A549 (cell line): ENCODE measurements at regions not wholly inside any gene's neighbourhood (a gene's known extent, or its start where the extent isn't known, plus 50 kb on each side); places are given as distances from the start of the nearest gene placed in this dataset.

Source experiments
- EP300 ChIP-seq, 2 experiments: fragments of >200 bp; sonication (Bioruptor Twin); formaldehyde crosslinking; IDR thresholded peaks; 2 replicates in 1 of 2; 3 replicates in 1 of 2; pipeline ENCODE4 v1.6.1; 2016 to 2017
- MAX ChIP-seq: IDR thresholded peaks from 2 replicates; pipeline ENCODE4 v1.6.1; 2012
- POLR2A ChIP-seq: IDR thresholded peaks from 2 replicates; pipeline ENCODE4 v1.6.1; 2012; ENCODE audit warnings: mild to moderate bottlenecking, low read length
- RNF2 ChIP-seq: fragments of 200-600 bp; sonication (generic); IDR thresholded peaks from 2 replicates; pipeline ENCODE4 v1.6.1; 2016; ENCODE audit warnings: low read depth, mild to moderate bottlenecking, antibody characterized with exemption, moderate library complexity, borderline replicate concordance
- SMC3 ChIP-seq: fragments of >200 bp; sonication (Bioruptor Twin); formaldehyde crosslinking; IDR thresholded peaks from 3 replicates; pipeline ENCODE4 v1.6.1; 2018; ENCODE audit warnings: inconsistent platforms
- ZFP36 ChIP-seq: fragments of 450-650 bp; IDR thresholded peaks from 2 replicates; pipeline ENCODE4 v1.6.1; 2014; ENCODE audit warnings: borderline replicate concordance; ENCODE audit not compliant: partially characterized antibody
- TF ChIP-seq, protein P1 (sequence below): fragments of >200 bp; sonication (Bioruptor Twin); formaldehyde crosslinking; IDR thresholded peaks from 3 replicates; pipeline ENCODE4 v1.5.1; 2016
- TF ChIP-seq, protein P2 (sequence below): fragments of 250-450 bp; sonication (Bioruptor Pico); IDR thresholded peaks from 2 replicates; pipeline ENCODE4 v1.5.0; 2020; ENCODE audit warnings: low read depth, mild to moderate bottlenecking, moderate library complexity
- TF ChIP-seq, protein P3 (sequence below): fragments of 200-600 bp; sonication (generic); IDR thresholded peaks from 2 replicates; pipeline ENCODE4 v1.6.1; 2016; ENCODE audit warnings: antibody characterized with exemption, mild to moderate bottlenecking, moderate library complexity

DNA sequence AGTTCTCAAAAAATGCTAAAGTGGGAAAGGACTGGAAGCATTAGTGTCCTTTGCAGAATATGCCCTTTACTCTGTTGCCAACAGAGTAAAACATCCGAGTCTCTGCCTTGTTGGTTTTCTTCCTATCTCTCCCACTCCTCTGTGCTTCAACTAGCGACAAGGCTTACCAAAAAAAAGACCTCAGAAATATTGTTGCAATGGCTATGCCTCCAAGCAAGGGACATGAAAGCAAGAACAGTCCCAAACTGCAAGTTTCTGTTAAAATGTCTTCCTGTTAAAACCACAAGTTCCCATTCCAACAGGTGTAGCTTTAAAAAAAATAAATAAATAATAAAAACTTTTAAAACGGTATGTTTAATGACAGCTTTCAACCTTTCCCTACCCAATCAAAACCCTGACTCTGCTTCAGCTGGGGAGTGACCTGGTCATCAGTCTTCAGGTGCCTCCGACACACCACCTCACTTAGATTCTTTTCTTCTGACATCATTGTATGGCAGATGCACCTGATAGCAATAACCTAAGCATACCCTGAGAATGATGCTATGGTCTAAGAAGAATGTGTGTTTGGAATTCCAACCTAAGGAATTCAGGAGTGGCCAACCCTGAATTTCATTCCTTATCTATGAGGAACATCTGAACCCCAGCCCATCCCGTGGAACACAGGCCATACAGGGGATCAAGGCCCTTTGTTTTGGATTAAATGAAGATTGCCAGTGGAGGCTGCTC lies 81.0 kb downstream of the RPS29 start:
- TF ChIP-seq, protein P1, sequence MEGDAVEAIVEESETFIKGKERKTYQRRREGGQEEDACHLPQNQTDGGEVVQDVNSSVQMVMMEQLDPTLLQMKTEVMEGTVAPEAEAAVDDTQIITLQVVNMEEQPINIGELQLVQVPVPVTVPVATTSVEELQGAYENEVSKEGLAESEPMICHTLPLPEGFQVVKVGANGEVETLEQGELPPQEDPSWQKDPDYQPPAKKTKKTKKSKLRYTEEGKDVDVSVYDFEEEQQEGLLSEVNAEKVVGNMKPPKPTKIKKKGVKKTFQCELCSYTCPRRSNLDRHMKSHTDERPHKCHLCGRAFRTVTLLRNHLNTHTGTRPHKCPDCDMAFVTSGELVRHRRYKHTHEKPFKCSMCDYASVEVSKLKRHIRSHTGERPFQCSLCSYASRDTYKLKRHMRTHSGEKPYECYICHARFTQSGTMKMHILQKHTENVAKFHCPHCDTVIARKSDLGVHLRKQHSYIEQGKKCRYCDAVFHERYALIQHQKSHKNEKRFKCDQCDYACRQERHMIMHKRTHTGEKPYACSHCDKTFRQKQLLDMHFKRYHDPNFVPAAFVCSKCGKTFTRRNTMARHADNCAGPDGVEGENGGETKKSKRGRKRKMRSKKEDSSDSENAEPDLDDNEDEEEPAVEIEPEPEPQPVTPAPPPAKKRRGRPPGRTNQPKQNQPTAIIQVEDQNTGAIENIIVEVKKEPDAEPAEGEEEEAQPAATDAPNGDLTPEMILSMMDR = no peak
- TF ChIP-seq, protein P2, sequence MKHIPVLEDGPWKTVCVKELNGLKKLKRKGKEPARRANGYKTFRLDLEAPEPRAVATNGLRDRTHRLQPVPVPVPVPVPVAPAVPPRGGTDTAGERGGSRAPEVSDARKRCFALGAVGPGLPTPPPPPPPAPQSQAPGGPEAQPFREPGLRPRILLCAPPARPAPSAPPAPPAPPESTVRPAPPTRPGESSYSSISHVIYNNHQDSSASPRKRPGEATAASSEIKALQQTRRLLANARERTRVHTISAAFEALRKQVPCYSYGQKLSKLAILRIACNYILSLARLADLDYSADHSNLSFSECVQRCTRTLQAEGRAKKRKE (CRISPR knock-in tag) = no peak
- TF ChIP-seq RNF2 (no peak), POLR2A (no peak), EP300 (IDR thresholded peaks at IDR 0.05) (no peak), MAX (no peak), SMC3 (no peak), ZFP36 (no peak)
- TF ChIP-seq, protein P3, sequence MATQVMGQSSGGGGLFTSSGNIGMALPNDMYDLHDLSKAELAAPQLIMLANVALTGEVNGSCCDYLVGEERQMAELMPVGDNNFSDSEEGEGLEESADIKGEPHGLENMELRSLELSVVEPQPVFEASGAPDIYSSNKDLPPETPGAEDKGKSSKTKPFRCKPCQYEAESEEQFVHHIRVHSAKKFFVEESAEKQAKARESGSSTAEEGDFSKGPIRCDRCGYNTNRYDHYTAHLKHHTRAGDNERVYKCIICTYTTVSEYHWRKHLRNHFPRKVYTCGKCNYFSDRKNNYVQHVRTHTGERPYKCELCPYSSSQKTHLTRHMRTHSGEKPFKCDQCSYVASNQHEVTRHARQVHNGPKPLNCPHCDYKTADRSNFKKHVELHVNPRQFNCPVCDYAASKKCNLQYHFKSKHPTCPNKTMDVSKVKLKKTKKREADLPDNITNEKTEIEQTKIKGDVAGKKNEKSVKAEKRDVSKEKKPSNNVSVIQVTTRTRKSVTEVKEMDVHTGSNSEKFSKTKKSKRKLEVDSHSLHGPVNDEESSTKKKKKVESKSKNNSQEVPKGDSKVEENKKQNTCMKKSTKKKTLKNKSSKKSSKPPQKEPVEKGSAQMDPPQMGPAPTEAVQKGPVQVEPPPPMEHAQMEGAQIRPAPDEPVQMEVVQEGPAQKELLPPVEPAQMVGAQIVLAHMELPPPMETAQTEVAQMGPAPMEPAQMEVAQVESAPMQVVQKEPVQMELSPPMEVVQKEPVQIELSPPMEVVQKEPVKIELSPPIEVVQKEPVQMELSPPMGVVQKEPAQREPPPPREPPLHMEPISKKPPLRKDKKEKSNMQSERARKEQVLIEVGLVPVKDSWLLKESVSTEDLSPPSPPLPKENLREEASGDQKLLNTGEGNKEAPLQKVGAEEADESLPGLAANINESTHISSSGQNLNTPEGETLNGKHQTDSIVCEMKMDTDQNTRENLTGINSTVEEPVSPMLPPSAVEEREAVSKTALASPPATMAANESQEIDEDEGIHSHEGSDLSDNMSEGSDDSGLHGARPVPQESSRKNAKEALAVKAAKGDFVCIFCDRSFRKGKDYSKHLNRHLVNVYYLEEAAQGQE = no peak
